Activated CD4-positive, alpha-beta T cell treated with anti-CD3 and anti-CD28 coated beads, Interleukin-2, amount 10 ng/mL, durations not matched to agents 24 days and 14 days (primary cell): ENCODE measurements at regions not wholly inside any gene's neighbourhood (a gene's known extent, or its start where the extent isn't known, plus 50 kb on each side); places are given as distances from the start of the nearest gene placed in this dataset.

Experiments
- DNase-seq: peaks from one replicate; pipeline ENCODE4 v3.0.0; 2022
- H3K27ac Mint-ChIP-seq: one replicate; pipeline ENCODE4 v1.8.0; 2022; ENCODE audit warnings: mild to moderate bottlenecking, mixed read lengths
- H3K27me3 Mint-ChIP-seq: one replicate; pipeline ENCODE4 v1.8.0; 2022; ENCODE audit warnings: mixed read lengths
- H3K36me3 Mint-ChIP-seq: one replicate; pipeline ENCODE4 v1.8.0; 2022; ENCODE audit warnings: low read depth, mild to moderate bottlenecking, mixed read lengths
- H3K4me1 Mint-ChIP-seq: one replicate; pipeline ENCODE4 v1.8.0; 2021; ENCODE audit warnings: mixed read lengths
- H3K4me3 Mint-ChIP-seq: one replicate; pipeline ENCODE4 v1.8.0; 2022; ENCODE audit warnings: mild to moderate bottlenecking, moderate library complexity, mixed read lengths
- H3K9me3 Mint-ChIP-seq: one replicate; pipeline ENCODE4 v1.8.0; 2021; ENCODE audit warnings: mixed read lengths
- intact Hi-C: fragments of 100-400 bp; cut with micrococcal nuclease; formaldehyde crosslinking; loops from one replicate; pipeline ENCODE4 v1.15.1; 2023

DNA sequence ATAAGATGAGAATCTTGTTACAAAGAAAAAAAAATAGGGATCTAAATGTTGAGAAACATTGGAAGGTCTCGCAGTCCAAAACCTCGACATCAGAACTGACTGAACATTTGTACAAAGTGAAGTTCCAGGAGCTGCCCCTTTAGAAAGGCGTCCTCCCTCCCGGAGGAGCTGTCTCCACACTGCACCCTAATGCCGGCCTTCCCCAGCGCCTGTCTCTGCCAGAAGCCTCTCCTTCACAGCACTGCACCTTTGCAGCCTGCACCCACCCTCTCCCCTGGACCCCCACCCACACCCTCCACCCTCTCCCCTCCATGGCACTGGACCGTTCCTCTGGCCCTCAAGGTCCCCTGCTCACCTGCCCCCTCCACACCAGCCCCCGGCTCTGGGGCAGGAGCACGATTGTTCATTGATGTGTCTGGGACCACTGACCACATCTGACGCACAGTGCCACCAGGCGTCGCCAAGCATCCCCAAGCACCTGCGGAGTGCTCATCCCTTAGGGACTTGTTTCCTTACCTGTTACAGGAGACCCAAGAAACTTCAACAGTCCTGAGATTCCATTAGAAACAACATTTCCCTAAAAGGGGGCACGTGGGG lies 90.3 kb upstream of the SNTG2 start:
- H3K27me3 Mint-ChIP-seq, result no peaks in the 10 kb centered on the region
- DNase-seq, result no peak
- H3K4me3 Mint-ChIP-seq, result no peak overlapping the region
- H3K27ac Mint-ChIP-seq, result no peak overlapping the region
- intact Hi-C loops, result no loop called here
- H3K9me3 Mint-ChIP-seq, result no peaks in the 10 kb centered on the region
- peaks cover 5% of the 10 kb centered on the region for H3K4me1 Mint-ChIP-seq
- H3K36me3 Mint-ChIP-seq, result no peaks in the 10 kb centered on the region

GRCh38 chr2:858646-859045 lies 92.0 kb upstream of the SNTG2 start:
- no peak overlapping the region for H3K4me3 Mint-ChIP-seq
- no peaks in the 10 kb centered on the region for H3K27me3 Mint-ChIP-seq
- no peak overlapping the region for H3K27ac Mint-ChIP-seq
- DNase-seq, result no peak
- peaks cover 13% of the 10 kb centered on the region for H3K4me1 Mint-ChIP-seq
- no peaks in the 10 kb centered on the region for H3K36me3 Mint-ChIP-seq
- intact Hi-C loops, result no loop called here
- H3K9me3 Mint-ChIP-seq, result peaks cover 13% of the 10 kb centered on the region

- no peak for DNase-seq
- intact Hi-C loops, result no loop called here
- no peak overlapping the region for H3K27ac Mint-ChIP-seq
Observed at GRCh38 chr2:857937-858336, 92.7 kb upstream of the SNTG2 start.

DNA sequence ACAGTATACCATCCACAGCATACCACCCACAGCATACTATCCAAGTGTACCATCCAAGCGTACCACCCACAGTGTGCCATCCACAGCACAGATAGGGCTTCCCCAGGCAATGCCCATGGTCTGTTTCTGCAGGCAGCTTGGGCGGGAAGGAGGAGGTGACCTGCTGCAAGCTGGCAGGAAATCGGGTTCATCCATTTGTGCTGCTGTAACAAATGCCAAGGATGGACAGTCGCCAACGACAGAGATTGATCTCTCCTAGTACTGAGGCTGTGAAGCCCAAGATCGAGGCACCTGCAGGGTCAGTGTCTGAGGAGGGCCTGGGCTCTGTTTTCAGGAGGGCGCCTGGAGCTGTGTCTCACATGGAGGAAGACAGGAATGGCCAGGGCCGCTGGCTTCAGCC lies 93.6 kb upstream of the SNTG2 start:
- Mint-ChIP-seq H3K4me3 (no peak overlapping the region), H3K27ac (no peak overlapping the region), H3K4me1 (peaks cover 13% of the 10 kb centered on the region), H3K36me3 (no peaks in the 10 kb centered on the region), H3K27me3 (no peaks in the 10 kb centered on the region), H3K9me3 (peaks cover 13% of the 10 kb centered on the region)
- intact Hi-C loops, result no loop called here
- no peak for DNase-seq

More at GRCh38 chr2:857937-858336, 92.7 kb upstream of the SNTG2 start:
- peaks cover 13% of the 10 kb centered on the region for H3K9me3 Mint-ChIP-seq
- H3K4me3 Mint-ChIP-seq, result no peak overlapping the region
- no peaks in the 10 kb centered on the region for H3K36me3 Mint-ChIP-seq
- H3K4me1 Mint-ChIP-seq, result peaks cover 13% of the 10 kb centered on the region
- H3K27me3 Mint-ChIP-seq, result no peaks in the 10 kb centered on the region

DNA sequence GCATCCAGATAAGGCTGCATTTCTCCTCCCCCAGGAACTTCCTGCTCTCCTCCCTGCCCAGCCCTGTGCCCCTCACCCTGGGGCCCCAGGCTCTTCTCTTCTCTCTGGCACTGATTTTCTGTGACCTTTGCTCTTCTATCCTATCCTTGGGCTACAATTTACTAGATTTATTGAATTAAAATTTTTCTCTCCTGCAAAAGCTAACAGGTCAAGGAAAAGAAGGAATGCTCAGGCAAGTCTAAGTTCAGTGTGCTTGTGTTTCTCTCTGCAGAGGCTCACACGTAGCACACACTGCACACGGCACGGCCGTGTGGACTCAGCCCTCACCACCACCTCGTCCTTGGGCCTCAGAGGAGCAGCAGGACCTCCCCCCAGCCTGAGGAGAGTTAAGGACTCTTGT lies 94.2 kb upstream of the SNTG2 start:
- intact Hi-C loops, result no loop called here
- no peaks in the 10 kb centered on the region for H3K27me3 Mint-ChIP-seq
- peaks cover 13% of the 10 kb centered on the region for H3K4me1 Mint-ChIP-seq
- H3K4me3 Mint-ChIP-seq, result no peak overlapping the region
- H3K27ac Mint-ChIP-seq, result no peak overlapping the region
- peaks cover 13% of the 10 kb centered on the region for H3K9me3 Mint-ChIP-seq
- no peak for DNase-seq
- H3K36me3 Mint-ChIP-seq, result no peaks in the 10 kb centered on the region

DNA sequence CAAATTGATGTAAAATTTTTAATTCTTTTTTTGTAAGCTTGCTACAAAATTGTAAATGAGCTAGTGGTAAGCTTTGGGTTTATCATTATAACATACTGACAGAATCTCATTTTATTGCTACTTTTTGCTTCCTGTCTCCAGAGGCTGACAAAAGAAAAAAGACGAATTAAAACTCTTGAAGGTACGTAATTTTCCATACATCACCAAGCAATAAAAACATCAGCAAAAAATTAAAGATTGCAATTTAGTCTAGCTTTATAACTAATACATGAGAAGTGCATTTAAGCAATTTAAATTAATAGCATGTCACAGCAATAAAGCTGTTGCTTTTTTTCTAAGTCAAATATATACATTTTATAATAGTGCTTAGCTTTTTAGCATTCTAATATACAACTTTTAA lies 94.6 kb upstream of the SNTG2 start:
- Mint-ChIP-seq H3K4me3 (no peak overlapping the region), H3K4me1 (peaks cover 13% of the 10 kb centered on the region), H3K27me3 (no peaks in the 10 kb centered on the region), H3K27ac (no peak overlapping the region), H3K36me3 (no peaks in the 10 kb centered on the region), H3K9me3 (peaks cover 13% of the 10 kb centered on the region)
- intact Hi-C loops, result no loop called here
- DNase-seq, result no peak

GRCh38 chr2:855177-855576 lies 95.5 kb upstream of the SNTG2 start:
- Mint-ChIP-seq H3K36me3 (no peaks in the 10 kb centered on the region), H3K27me3 (no peaks in the 10 kb centered on the region), H3K9me3 (peaks cover 13% of the 10 kb centered on the region), H3K27ac (no peak overlapping the region), H3K4me3 (no peak overlapping the region), H3K4me1 (peaks cover 13% of the 10 kb centered on the region)
- DNase-seq, result no peak
- intact Hi-C loops, result loop anchor here (2.0 kb wide), 1 partner anchor 692 kb away; no protein-coding TSS in a partner anchor

DNA sequence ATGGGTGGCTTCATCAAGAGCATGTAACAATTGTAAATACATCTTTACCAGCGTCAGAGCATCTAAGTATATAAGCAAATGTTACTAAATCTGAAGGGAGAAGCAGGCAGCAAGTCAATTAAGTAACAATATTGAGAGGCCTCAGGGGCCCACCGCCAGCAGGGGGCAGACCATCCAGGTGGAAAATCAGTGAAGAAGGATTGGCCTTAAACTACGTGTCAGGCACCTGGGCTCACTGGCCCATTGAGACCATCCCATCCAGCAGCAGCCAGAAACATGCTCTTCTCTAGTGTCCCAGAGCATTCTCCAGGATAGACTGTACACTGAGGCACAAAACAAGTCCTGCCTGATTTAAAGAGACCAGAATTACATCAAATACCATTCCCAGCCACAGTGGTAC lies 96.2 kb upstream of the SNTG2 start:
- Mint-ChIP-seq H3K4me3 (no peak overlapping the region), H3K4me1 (peaks cover 13% of the 10 kb centered on the region), H3K9me3 (peaks cover 13% of the 10 kb centered on the region), H3K27ac (no peak overlapping the region), H3K27me3 (no peaks in the 10 kb centered on the region), H3K36me3 (no peaks in the 10 kb centered on the region)
- DNase-seq, result peak; percentile 77
- intact Hi-C loops, result loop anchor here (2.0 kb wide), 1 partner anchor 692 kb away; no protein-coding TSS in a partner anchor

DNA sequence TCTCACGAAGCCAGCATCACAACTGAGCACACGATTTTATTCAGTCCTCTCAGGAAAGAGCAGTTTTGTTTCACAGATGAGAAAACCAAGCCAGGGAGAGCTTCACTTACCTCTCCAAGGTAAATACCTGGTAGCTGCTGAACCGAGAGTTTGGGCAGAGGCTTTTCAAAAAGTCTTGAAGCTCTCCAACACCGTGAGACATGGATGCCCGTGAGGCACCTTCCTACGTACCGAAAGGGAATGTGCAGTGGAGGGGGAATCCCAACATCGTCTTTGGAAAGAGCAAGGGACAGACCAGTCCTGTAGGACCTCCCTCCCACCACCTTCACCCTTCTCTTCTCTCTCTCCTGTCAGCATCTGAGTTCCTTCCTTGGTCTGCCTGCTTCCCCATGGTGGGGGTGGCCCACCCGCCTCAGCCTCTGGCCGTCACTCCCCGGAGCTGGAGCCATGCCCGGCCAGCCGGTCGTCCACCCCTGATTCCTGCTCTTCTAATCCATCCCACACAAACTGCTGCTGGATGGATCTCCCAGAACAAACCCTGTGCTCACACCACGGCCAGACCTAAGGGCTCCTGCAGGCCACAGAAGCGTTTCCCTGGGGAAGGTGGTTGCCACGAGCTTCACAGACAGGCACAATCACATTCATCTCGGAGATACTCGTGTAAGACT lies 97.3 kb upstream of the SNTG2 start:
- Mint-ChIP-seq H3K27ac (no peak overlapping the region), H3K4me1 (peaks cover 13% of the 10 kb centered on the region), H3K9me3 (peaks cover 13% of the 10 kb centered on the region), H3K36me3 (no peaks in the 10 kb centered on the region), H3K27me3 (no peaks in the 10 kb centered on the region), H3K4me3 (no peak overlapping the region)
- intact Hi-C loops, result no loop called here
- DNase-seq, result no peak

GRCh38 chr2:852168-852567 lies 98.5 kb upstream of the SNTG2 start:
- Mint-ChIP-seq H3K27me3 (no peaks in the 10 kb centered on the region), H3K4me3 (no peak overlapping the region), H3K4me1 (peaks cover 13% of the 10 kb centered on the region), H3K9me3 (peaks cover 13% of the 10 kb centered on the region), H3K36me3 (no peaks in the 10 kb centered on the region), H3K27ac (no peak overlapping the region)
- no peak for DNase-seq
- intact Hi-C loops, result no loop called here

- no peaks in the 10 kb centered on the region for H3K36me3 Mint-ChIP-seq
Observed at GRCh38 chr2:851680-852079, 99.0 kb upstream of the SNTG2 start.

DNA sequence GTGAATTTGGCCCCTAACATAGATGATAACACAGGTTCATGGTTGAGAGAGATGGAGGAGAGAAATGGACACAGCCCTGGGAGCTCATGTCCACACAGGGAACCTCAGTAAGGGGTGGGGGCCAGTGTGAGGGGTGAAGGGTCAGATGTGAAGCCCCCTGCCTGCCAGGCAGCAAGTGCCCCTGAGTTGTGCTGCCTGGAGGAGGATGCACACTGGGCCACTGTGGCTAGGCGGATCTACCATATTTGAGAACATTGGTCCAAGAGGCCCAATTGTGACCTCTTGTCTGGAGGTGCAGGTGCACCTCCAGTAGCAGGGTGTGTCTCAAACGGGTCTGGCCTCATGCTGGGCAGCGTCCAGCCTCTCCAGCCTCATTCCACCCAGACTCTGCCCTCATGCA lies 99.6 kb upstream of the SNTG2 start:
- Mint-ChIP-seq H3K9me3 (peaks cover 13% of the 10 kb centered on the region), H3K4me1 (peaks cover 13% of the 10 kb centered on the region), H3K4me3 (no peak overlapping the region), H3K27ac (no peak overlapping the region), H3K36me3 (no peaks in the 10 kb centered on the region), H3K27me3 (no peaks in the 10 kb centered on the region)
- DNase-seq, result no peak
- intact Hi-C loops, result no loop called here

More at GRCh38 chr2:851680-852079, 99.0 kb upstream of the SNTG2 start:
- Mint-ChIP-seq H3K4me3 (no peak overlapping the region), H3K9me3 (peaks cover 13% of the 10 kb centered on the region), H3K27ac (no peak overlapping the region), H3K27me3 (no peaks in the 10 kb centered on the region), H3K4me1 (peaks cover 13% of the 10 kb centered on the region)
- intact Hi-C loops, result no loop called here
- no peak for DNase-seq

DNA sequence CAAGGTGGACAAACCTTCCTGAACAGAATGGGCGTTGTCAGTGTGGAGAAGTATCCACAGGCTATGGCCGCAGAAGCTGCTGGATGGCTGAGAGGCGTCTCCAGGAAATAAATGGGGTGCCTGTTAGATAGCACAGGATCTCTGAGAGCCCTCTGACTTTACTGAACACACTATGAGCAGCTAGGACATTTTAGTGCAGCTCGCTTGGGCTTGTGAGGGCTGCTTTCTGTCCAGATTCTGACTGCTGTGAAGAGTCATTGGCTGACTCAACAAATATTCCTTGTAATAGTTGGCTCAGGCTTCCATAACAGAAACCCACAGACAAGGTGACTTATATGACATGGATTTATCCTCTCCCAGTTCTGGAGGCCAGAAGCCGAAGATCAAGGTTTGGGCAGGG lies 100.2 kb upstream of the SNTG2 start:
- H3K36me3 Mint-ChIP-seq, result no peaks in the 10 kb centered on the region
- intact Hi-C loops, result no loop called here
- H3K27ac Mint-ChIP-seq, result no peak overlapping the region
- no peak overlapping the region for H3K4me3 Mint-ChIP-seq
- H3K27me3 Mint-ChIP-seq, result no peaks in the 10 kb centered on the region
- DNase-seq, result no peak
- H3K9me3 Mint-ChIP-seq, result peaks cover 13% of the 10 kb centered on the region
- H3K4me1 Mint-ChIP-seq, result peaks cover 8% of the 10 kb centered on the region

DNA sequence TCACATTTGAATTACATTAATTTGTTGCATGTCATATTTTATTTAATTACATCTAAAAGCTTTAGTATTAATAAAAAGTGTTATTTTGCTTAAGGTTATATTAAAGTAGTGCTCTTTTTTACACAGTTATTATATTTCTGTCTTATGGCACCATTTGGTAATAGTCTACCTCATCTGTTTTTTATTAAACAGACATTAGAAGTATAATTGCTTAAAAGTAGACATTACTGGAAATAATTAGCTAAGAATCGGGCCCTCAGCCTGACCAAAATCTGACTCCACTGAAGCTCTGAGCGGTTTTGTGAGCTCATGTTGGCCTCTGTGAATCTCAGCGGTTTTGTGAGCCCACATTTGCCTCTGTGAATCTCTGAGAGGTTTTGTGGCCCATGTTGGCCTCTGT lies 102.5 kb upstream of the SNTG2 start:
- peaks cover 2% of the 10 kb centered on the region for H3K27me3 Mint-ChIP-seq
- no peak overlapping the region for H3K27ac Mint-ChIP-seq
- H3K36me3 Mint-ChIP-seq, result no peaks in the 10 kb centered on the region
- no peaks in the 10 kb centered on the region for H3K4me1 Mint-ChIP-seq
- no peak for DNase-seq
- no peaks in the 10 kb centered on the region for H3K9me3 Mint-ChIP-seq
- intact Hi-C loops, result no loop called here
- H3K4me3 Mint-ChIP-seq, result no peak overlapping the region

- Mint-ChIP-seq H3K27me3 (peaks cover 2% of the 10 kb centered on the region), H3K36me3 (no peaks in the 10 kb centered on the region), H3K4me1 (no peaks in the 10 kb centered on the region), H3K9me3 (no peaks in the 10 kb centered on the region), H3K4me3 (no peak overlapping the region), H3K27ac (no peak overlapping the region)
- no peak for DNase-seq
- intact Hi-C loops, result no loop called here
Observed at GRCh38 chr2:847669-848068, 103.0 kb upstream of the SNTG2 start.
